ENCODE measurements at regions not wholly inside any gene's neighbourhood (a gene's known extent, or its start where the extent isn't known, plus 50 kb on each side); places are given as distances from the start of the nearest gene placed in this dataset.

- TF ChIP-seq SUZ12 (IDR thresholded peaks at IDR 0.05; ENCODE audit: extremely low read depth, insufficient read depth, insufficient read length): no peak
- no peak for TF ChIP-seq YY1 (IDR thresholded peaks at IDR 0.05; ENCODE audit: insufficient read depth, insufficient read length)
Observed at GRCh38 chr5:117020999-117021398, 446.4 kb upstream of the SEMA6A start.

All from NT2/D1 (cell line).